Left lung (tissue), 4 donors: ENCODE measurements at regions not wholly inside any gene's neighbourhood (a gene's known extent, or its start where the extent isn't known, plus 50 kb on each side); places are given as distances from the start of the nearest gene placed in this dataset.

Source experiments
- ATAC-seq: fragments of 200-7000 bp; cut with Tn5 transposase; one replicate; pipeline ENCODE4 v1.9.1; 2020; ENCODE audit warnings: moderate library complexity
- DNase-seq, 4 donors: peaks; one replicate each; pipeline ENCODE4 v3.0.0-alpha.2; 2013 to 2020
- H3K27ac ChIP-seq, 2 donors: fragments of 200-600 bp; sonication (generic) in 1 of 2; one replicate each; pipeline versions ENCODE4 v1.5.0 to v1.8.0; 2020 to 2021
- H3K27me3 ChIP-seq, 2 donors: fragments of 200-600 bp; sonication (generic) in 1 of 2; one replicate each; pipeline versions ENCODE4 v1.5.0 to v1.8.0; 2020 to 2021
- H3K36me3 ChIP-seq, 2 donors: fragments of 200-600 bp; sonication (generic) in 1 of 2; one replicate each; pipeline versions ENCODE4 v1.5.0 to v1.8.0; 2020 to 2021
- H3K4me1 ChIP-seq, 2 donors: fragments of 200-600 bp; one replicate each; pipeline ENCODE4 v1.8.0; 2021
- H3K4me3 ChIP-seq, 2 donors: fragments of 200-600 bp; sonication (generic) in 1 of 2; one replicate each; pipeline versions ENCODE4 v1.5.0 to v1.8.0; 2020 to 2021; ENCODE audit warnings: mild to moderate bottlenecking in 1 of 2
- H3K9me3 ChIP-seq, 2 donors: fragments of 200-600 bp; sonication (generic) in 1 of 2; one replicate each; pipeline versions ENCODE4 v1.5.0 to v1.8.0; 2020 to 2021
- CTCF ChIP-seq, 2 donors: fragments of 200-600 bp; sonication (generic) in 1 of 2; IDR thresholded peaks; one replicate each; pipeline versions ENCODE4 v1.5.0 to v1.8.0; 2021; ENCODE audit warnings: antibody characterized with exemption in 2 of 2
- intact Hi-C, 2 donors: fragments of 100-400 bp; cut with DNase I; formaldehyde crosslinking; loops; one replicate each; pipeline versions ENCODE4 v1.11.2 to v1.14.2; 2022
- donor health status: DM: no; HTN: yes; CAD: no.
- donor health status: DM: no; HTN: no; CAD: no.

DNA sequence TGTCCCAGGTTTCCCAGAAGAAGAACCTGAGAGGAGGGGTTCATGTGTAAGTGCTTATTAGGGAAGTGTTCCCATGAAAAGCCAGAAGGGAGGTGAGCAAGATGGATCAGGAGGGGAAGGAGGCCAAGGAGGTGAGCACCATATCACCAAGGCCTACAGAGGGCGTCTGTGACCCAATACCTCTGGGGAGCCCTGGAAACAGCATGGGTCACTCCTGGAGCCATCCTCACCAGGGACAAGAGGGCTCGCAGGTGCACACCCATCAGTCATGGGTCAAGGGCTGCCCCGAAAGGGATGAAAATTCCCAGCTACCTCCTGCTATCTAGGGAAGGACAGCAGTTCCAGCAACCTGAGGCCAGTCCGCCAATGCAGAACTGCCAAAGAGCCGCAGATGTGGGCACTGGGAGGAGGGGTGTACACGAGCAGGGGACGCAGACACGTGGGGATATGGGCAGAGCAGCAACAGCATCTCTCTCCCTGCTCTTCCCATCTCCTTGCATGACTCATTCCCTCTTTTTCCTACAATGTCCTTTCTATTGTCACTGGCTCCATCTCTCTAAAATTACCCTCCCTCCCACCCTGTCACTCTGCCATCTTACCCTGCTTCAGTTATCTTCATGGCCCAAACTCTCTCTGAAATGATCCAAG lies 167.6 kb upstream of the FSTL4 start:
- intact Hi-C loops: no loop called here
- no peak for TF ChIP-seq CTCF (IDR thresholded peaks at IDR 0.05)

DNA sequence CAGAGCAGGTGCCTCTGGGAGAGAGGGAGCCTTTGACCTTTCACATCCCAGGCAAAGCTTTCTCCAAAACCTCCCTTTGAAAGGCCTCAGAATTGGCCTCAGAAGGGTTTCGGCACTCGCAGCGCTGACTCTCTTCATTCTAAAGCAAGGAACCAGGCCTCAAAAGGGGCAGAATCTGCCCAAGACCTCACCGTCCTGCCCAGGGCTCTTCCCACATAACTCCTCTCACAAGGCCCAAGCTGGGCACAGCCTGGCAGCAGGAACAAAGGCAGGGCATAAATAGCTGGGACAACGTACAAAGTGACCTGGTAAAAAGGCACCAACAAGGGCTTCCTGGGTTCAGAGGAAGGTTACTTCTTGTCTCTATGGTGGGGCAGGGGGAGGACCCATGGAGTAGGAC lies 166.3 kb upstream of the FSTL4 start:
- no peak for TF ChIP-seq CTCF (IDR thresholded peaks at IDR 0.05)
- H3K4me3 ChIP-seq: no peak overlapping the region
- H3K9me3 ChIP-seq: no peaks in the 10 kb centered on the region
- no peaks in the 10 kb centered on the region for H3K36me3 ChIP-seq
- no peak overlapping the region for H3K27ac ChIP-seq
- DNase-seq (no peak), ATAC-seq (no peak)
- no peaks in the 10 kb centered on the region for H3K4me1 ChIP-seq
- no peaks in the 10 kb centered on the region for H3K27me3 ChIP-seq
- intact Hi-C loops: no loop called here

More for the DNA sequence above, 167.6 kb upstream of the FSTL4 start:
- Histone ChIP-seq H3K4me1 (no peaks in the 10 kb centered on the region), H3K27ac (no peak overlapping the region), H3K9me3 (no peaks in the 10 kb centered on the region), H3K27me3 (no peaks in the 10 kb centered on the region), H3K4me3 (no peak overlapping the region), H3K36me3 (no peaks in the 10 kb centered on the region)
- DNase-seq: no peak
- ATAC-seq: no peak

- H3K4me1 ChIP-seq: no peaks in the 10 kb centered on the region
- H3K4me3 ChIP-seq: no peak overlapping the region
- no peaks in the 10 kb centered on the region for H3K27me3 ChIP-seq
- no peak for TF ChIP-seq CTCF (IDR thresholded peaks at IDR 0.05)
- no peaks in the 10 kb centered on the region for H3K36me3 ChIP-seq
- H3K9me3 ChIP-seq: no peaks in the 10 kb centered on the region
- H3K27ac ChIP-seq: no peak overlapping the region
- no peak for DNase-seq
- ATAC-seq: no peak
- intact Hi-C loops: no loop called here
Observed at GRCh38 chr5:133777951-133778350, 165.6 kb upstream of the FSTL4 start.

- intact Hi-C loops: no loop called here
- Histone ChIP-seq H3K4me3 (no peak overlapping the region), H3K27ac (no peak overlapping the region), H3K9me3 (no peaks in the 10 kb centered on the region), H3K36me3 (no peaks in the 10 kb centered on the region), H3K27me3 (no peaks in the 10 kb centered on the region), H3K4me1 (no peaks in the 10 kb centered on the region)
- no peak for DNase-seq
- no peak for ATAC-seq
- no peak for TF ChIP-seq CTCF (IDR thresholded peaks at IDR 0.05)
Observed at GRCh38 chr5:133775584-133776304, 163.4 kb upstream of the FSTL4 start.

GRCh38 chr5:133773247-133774202 lies 161.2 kb upstream of the FSTL4 start:
- intact Hi-C loops: no loop called here
- no peaks in the 10 kb centered on the region for H3K27me3 ChIP-seq
- ATAC-seq (no peak), DNase-seq (no peak)
- H3K9me3 ChIP-seq: no peaks in the 10 kb centered on the region
- TF ChIP-seq CTCF (IDR thresholded peaks at IDR 0.05): no peak
- H3K4me1 ChIP-seq: no peaks in the 10 kb centered on the region
- H3K36me3 ChIP-seq: no peaks in the 10 kb centered on the region
- H3K27ac ChIP-seq: no peak overlapping the region
- no peak overlapping the region for H3K4me3 ChIP-seq
